Hematopoietic multipotent progenitor cell treated with erythropoietin and hydrocortisone succinate and interleukin-3 and kit ligand, for 4 days (in vitro differentiated cells): ENCODE measurements at regions not wholly inside any gene's neighbourhood (a gene's known extent, or its start where the extent isn't known, plus 50 kb on each side); places are given as distances from the start of the nearest gene placed in this dataset.
"Not testable (repeated sequence)": the region's sequence is repeated elsewhere in the genome, so short reads cannot be mapped to it uniquely, and the experiment has no call there.

Experiments
- DNase-seq: peaks from one replicate; pipeline ENCODE4 v3.0.0-alpha.2; 2015

DNA sequence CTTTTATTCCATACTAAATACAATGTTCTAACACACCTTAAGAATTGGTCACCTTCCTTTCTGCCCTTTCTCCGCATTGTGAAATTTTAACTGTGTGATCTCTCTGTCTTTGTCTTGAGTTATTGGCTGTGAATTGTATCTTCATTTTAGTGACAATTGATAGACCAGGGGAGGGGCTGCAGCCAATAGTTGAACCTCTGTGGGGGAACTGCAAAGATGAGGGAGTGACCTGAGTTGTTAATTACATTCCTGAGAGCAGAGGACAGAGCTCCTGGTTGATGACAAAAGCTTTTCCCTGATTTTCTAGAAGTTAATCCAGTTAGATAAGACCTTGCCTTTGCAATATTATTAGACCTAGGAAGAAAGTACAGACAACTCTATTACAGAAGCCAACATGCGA is 1535.7 kb downstream of the BRINP3 start:
- no peak for DNase-seq

DNA sequence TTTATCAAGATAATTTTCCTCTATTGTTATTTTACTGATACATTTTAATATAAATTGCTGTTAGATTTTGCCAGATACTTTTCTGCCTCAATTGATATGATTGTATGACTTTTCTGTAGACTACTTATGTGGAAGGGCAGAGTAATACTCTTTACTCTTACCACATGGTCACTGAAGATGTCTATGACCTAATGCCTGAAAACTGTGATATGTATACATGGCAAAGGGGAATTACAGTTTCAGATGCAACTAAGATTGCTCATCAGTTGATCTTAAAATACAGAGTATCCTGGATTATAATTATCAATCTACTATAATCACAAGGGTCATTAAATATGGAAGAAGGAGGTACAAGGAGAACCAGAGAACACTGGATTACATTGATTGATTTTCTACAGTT is 1528.0 kb downstream of the BRINP3 start:
- DNase-seq = no peak

DNA sequence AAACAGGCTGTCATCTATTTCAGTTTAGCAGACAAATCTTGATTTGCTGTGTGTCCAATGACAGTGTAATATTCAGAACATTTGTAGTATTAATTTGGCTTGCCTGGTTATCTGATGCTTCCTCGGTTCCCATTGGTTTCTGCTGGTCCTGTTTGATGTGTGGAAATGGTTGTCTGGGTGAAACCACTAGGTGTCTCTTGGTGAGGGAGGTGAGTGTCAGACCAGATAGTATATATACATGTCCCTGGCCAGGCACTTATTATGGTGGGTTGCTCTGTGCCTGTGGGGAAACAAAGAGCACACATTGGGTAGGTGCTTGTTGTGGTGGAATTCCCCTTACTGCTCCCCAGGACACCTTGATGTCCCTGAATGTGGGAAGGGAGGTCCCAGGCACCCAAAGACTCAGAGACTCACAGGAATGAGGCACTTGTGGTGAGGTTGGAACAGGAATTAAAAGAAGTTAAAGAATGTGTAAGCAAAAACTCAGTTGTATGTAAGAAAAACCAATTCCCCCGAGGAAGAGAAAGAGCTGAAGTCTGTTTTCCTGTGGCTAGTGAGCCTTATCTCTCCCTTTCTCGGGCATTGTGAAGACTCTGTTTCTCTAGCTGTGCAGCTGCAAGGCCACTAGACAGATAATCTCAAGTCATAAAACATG is 1519.1 kb downstream of the BRINP3 start:
- DNase-seq = no peak

DNA sequence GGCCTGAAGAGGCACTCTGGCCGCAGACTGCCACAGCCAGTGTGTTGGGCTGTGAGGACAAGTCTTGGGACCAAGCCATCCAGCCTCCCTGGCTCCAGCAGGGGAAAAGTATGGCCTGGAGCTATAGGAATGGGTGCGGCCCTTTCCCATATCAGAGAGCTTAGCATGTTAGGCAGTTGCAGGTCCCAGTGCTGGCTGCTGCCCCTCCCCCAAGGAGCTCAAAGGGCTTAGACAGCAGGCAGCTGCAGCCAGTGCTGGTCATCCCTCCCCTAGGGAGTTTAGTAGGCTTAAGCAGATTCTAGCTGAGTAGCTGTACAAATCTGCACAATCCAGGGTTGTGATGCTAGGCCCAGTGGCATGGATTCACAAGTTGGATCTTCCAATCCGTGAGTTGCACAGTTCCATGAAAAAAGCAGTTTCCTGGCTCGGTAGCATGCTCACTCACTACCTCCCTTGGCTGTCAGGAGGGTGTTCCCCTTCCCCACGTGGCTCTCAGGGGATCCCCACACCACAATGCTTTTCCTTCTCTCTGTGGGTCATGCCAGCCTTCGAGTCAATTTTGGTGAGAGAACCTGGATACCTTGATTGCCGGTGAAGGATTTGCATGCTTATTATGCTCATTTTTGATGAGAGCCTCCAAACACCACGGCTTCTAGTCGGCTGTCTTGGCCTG is 1490.8 kb downstream of the BRINP3 start:
- no peak for DNase-seq

DNA sequence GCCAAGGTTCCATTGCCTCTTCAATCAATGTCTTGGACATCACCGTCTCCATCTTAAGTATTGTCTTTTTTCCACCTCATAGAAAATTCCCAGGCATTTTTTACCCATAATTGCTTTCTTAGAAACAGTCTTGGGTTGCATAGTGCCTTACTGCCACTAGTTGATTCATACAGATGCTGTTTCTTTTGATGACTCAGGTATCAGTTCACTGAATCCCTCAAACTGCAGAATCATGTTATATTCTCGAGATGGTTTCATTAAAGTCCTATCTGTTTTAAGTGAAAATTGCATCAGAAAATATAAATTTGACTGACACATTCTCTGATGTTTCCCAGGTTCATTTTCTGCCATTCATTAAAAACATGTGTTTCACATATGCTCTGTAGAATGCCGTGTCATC is 1489.1 kb downstream of the BRINP3 start:
- no peak for DNase-seq

DNA sequence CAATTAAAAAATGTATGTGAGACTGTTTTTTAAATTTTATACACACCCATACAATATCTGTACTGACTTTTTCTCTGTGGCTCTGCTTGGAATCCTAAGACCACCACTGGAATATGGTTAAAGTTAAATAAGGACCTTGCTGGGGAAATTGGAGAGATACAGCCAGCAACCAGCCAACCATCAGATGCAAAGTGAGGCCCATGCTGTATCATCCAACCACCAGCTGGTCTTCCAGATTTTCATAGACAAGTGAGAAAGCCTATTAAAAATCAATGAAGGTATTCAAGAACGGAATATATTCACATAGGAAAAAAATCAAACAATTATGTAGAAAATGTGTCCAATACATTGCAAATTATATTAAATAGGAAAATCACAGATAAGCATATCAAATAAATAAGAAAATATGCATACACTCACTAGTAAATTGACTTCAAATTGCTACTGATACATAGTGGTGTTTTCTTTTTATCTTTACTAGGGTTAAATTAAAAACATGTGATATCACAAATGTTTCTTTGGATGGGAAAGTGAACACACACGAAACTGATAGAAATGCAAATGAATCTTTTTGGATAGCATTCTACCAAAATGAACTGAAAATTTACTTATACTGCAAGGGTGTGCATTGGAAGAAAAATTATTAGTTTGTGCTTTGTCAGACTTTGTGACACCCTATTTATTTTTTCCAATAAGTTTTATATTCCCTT is 1486.3 kb downstream of the BRINP3 start:
- DNase-seq = no peak

DNA sequence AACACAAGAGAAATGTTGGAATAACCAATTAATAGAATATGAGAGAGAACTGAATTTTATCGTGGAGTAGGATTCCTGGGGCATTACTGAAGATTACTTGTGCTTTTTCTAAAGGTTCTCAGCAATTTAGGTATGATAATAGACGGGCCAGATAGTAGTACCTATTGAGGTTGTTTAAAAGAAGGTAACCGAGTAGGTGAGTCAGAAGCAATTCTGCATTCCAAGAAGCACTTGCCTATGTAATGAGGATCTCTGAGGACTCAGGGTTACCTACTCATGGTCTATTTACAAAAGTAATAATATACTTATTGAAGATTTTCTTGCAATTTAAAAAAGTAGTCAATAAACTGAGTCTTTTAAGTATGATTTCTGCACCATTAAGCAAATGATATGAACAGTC is 1469.8 kb downstream of the BRINP3 start:
- DNase-seq = no peak

DNA sequence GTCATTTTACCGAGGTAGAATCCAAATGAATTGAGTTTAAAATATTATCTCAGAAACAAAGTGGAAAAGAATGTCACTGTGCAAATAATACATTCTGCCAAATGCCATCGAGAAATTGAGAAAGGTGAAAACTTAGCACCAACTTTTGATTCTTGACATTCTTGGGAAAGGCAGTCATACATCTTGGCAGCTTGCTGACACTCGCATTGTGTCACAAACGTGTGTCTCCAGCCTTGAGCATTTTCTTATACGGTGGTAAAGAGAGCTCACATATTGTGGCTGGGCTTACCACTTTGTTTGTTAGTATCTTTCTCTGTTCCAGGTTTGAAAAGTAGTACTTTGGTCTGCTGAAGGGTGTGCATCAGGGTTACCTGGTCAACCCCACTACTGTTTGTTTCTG is 1456.1 kb downstream of the BRINP3 start:
- DNase-seq = no peak

DNA sequence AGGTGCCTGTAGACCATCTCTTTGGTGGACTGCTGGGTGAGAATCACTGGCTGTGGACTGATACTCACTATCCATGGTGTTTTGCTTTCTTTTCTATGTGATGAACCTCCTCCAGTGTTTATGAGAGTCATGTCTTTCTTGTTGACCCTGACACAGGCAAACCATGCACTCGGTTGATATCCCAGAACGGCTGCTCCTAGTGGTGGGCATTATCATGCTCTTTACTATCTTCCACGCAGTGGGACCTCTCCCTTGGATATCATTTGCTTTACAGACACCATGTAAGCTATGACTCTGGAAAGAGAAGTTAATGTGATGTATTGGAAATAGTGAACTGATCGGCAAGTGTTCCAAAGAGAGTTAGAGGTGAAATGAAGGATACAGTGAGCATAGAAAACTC is 1455.6 kb downstream of the BRINP3 start:
- DNase-seq = no peak

DNA sequence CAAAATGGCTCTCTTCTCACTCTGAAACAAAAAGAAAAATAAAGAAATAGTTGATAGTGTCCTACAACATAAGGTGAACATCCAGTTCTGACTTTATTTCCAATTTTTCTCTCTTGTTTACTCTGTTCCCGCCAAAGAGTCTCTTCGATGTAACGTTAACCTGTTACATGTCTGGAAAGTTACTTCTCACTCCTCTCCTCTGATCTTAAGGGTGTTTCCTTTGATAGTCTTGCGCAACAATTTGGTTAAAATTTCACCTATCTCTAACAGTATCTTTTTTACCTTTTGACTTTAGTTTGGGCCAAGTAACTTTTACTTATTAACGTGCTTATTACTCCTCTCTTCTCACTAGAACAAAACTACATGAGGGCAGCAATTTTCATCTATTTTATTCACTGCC is 1450.2 kb downstream of the BRINP3 start:
- DNase-seq = no peak

DNA sequence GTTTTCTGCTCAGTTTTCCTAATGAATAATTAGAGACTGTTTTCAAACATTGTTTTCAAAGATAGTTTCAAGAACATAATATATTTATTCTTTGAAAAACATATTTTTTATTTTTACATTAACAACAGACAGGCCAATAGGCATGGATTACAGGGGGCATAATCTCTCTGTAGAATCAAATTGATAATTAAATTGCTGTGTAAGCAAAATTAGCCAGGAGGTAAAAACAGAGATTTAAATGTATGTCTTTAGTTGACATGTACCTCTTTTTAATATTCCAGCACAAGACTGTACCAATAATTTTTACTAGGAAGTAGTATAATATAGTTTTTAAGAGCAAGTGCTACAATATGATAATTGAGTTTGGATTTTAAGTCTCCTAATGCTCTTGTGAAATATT is 1444.5 kb downstream of the BRINP3 start:
- DNase-seq = no peak

DNA sequence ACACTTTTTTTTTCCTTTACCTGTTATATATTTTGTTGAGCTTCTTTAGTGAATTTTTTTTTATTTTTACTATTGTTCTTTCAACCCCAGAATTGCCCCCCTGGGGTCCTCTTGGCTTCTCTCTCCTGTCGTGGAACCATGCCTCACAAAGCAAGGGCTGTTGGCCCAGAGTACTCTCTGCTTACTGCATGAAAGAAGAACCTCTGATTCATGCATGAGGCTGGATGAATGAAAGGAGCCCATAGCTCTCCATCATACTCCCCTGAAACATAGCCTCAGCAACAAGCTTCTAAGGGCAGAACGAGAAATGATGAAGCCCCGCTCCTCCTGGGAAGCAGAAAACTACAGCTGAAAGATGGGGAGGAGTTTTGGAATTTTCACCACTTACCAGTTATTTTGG is 1441.0 kb downstream of the BRINP3 start:
- no peak for DNase-seq

DNA sequence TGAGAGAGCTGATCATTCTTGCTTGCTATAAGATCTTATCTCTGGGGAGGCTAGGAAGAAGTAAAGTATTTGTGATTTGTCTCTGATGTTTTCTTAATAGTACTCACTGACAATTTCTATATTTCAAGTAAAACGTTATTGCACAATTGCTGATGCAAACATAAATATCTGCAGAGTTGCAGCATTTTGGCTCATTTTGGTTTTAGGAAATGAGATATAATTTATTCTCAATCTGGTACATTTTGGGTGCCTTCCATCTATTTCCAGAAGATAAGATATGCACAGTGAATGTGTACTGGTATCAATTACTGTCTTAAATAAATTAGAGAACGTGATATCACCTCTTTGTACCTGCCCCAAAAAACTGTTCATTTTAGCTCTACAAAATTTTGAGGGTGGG is 1431.5 kb downstream of the BRINP3 start:
- DNase-seq = no peak

DNA sequence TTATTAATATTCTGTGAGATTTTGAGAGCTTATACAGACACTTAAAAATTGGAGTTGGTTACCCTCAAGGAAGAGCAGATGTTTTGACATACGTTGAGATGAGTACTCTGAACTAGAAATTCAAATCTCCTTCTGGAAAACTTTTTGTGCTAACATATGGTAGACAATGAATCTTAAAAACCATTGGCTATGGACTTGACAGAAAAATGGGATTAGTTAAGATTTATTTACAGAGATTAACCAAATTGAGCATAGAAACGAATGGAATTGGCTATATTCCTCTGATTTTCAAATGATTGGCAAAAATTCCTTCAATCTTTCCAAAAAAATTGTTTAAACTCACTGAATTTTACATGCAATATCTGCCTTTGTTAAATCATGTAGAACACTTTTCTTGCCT is 1392.9 kb downstream of the BRINP3 start:
- no peak for DNase-seq

DNA sequence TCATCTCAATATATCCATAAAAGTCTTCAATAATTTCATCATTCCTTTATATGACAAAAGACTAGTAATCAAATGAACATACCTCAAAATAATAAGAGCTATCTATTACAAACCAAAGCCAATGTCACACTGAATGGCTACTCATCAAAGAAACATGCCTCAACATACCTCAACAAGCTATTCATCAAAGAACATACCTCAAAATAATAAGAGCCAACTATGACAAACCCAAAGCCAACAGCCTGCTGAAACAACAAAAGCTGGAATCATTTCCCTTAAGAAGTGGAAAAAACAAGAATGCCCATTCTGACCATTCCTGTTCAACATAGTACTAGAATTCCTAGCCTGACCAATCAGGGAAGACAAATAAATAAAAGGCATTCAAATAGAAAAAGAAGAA is 1373.7 kb downstream of the BRINP3 start:
- no peak for DNase-seq

DNA sequence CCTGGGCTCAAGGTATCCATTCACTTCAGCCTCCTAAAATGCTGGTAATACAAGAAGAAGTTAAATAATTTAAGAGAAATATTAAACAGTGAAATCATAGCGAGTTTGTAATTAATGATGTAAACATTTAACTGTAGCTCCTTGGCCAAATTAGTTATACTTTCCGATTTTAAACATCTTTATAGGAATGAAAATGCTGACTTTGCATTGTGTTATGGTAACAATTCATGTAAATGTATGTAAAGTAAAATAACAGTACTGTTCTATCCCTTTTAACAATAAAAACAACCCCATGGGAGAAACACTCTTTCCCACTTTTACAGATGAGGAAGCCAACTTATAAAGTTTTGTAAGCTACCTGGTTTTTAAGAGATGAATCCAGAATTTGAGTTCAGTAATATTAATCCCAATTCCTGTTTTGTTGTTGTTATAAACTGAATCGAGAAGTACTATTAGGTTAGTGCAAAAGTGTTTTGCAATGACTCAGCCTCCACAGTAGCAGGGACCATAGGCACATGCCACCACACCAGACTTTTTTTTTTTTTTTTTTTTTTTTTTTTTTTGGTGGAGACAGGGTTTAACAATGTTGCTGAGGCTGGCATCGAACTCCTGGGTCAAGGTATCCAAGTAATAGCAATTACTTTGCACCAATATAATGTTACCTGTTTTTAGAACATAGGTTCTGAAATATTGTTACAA is 1360.4 kb downstream of the BRINP3 start:
- DNase-seq = no peak

DNA sequence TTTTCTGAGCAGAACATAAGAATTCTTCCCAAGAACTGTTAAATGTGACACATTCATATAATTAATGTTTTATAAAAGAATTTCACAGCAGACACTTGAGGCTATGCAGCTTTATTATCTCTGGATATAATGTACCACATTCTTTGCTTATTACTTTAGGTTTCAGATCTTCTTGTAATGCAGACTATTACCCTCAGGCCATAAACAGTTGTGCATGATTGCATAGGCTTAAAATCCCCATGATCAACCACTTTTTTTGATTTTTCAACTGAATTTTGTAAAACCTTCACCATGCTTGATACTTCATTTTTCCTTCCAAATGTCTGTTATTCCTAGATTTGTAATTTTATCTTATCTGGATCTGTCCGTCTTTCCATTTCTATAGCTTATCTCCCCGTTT is 1355.7 kb downstream of the BRINP3 start:
- DNase-seq = no peak

DNA sequence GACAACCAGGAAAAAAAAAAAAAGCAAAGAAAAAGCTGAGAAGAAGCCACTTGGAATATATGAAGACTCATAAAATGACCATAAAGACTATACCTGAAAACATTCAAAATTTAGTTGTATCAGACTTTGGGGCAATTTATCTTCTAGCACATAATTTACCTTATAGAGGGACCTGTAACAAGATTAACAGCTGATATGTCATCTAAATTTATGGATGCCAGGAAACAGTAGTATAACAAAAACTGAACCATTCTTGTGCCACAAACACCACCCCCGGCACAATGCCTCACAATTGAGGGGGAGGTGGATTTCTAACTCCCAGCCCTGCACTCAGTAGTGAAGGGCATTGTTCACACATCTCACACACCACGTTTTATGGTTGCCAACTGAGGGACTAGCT is 1352.0 kb downstream of the BRINP3 start:
- no peak for DNase-seq

DNA sequence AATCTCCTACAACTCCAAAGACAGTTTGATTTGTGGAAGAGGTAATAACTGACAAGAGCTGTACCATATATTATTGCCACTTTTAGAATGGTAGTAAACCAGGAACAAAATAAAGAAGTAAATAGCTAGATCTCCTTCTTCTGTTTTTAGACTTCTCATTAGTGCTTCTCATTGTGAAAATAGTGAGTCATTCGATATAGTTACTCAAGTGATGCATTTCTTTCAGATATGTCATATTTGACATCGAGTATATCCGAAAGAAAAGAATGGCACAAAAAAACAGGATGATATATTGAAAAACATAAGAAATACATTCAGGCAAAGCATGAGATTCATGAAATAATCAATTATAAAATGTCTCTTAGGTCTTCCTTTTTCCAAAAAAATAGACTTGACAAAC is 1346.1 kb downstream of the BRINP3 start:
- no peak for DNase-seq

DNA sequence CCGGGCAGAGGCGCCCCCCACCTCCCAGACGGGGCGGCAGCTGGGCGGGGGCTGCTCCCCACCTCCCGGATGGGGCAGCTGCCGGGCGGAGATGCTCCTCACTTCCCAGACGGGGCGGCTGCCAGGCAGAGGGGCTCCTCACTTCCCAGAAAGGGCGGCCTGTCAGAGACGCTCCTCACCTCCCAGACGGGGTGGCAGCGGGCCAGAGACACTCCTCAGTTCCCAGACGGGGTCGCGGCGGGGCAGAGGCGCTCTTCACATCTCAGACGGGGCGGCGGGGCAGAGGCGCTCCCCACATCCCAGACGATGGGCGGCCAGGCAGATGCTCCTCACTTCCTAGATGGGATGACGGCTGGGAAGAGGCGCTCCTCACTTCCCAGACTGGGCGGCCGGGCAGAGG is 1337.9 kb downstream of the BRINP3 start:
- DNase-seq = not testable (repeated sequence)

DNA sequence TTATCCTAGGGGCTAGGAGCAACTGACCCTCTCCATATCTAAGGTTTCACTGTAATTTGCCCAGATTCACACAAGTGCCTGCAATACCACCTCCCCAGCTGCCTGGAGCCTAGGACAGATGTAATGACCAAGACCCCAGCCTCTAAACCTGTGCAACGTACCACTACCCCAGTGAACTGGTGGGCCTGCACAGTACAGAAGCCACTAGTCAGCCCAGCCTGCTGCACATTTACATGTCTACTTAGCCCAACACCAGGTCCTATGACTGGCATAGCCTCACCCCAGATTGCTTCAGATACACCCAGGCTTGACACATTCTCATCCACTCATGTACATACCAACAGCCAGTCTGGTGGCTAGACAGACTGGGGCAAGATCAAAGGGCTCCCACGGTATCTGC is 1336.6 kb downstream of the BRINP3 start:
- DNase-seq = no peak

DNA sequence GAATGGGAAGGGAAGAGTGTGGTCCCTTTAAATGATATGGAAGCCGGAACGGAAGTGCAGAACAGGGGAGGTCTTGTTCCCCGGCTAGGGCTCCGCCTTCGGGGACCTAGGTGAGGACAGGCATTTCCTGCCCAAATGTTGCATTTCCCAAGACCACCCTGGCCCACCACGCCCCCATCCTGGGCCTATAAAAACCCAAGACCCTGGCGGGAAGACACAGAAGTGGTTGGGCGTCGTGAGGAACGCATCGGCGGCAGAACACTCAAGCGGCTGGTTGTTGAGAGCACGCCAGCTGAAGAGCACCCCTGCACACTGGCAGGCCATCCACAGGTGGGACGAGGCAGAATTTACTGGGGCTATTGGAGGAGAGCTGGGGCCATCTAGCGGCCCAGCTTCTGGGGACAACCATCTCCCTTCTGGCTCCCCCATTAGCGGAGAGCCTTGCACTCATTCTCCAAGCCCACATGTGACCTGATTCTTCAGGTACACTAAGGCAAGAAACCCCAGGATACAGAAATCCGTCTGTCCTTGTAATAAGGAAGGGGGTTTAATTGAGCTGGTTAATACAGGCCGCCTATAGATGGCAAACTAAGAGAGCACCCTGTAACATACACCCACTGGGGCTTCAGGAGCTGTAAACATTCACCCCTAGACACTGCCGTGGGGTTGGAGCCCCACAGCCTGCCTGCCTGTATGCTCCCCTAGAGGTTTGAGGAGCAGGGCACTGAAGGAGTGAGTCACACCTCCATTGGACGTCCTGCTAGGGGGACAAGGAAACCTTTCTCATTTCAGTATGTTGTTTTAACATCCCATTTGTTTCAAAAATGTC is 1327.9 kb downstream of the BRINP3 start:
- no peak for DNase-seq

DNA sequence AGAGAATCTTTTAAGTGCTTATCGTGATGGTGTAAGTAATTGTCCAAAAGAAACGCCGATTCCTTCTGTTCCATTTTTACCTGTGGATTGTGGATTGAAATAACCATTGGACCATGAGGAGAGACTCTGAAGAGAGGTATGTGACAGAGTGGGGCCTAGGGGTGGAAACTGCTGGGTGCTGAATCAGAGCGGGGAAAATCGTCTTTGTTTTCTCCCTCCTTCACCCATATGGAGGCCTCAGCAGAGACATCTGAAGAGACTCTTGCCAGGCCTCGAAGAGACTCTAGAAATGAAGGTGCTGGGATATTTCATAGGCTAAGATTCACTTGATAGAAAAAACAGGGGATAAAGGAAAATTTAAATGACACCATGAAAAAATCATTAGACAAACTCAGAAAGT is 1327.0 kb downstream of the BRINP3 start:
- no peak for DNase-seq
